GM12874 (cell line): ENCODE measurements at regions not wholly inside any gene's neighbourhood (a gene's known extent, or its start where the extent isn't known, plus 50 kb on each side); places are given as distances from the start of the nearest gene placed in this dataset.

Source experiments
- CTCF ChIP-seq: IDR thresholded peaks from 2 replicates; pipeline ENCODE4 v1.5.1; 2011; ENCODE audit warnings: low read depth, mild to moderate bottlenecking, control low read depth, low read length, moderate library complexity; ENCODE audit not compliant: insufficient read depth

GRCh38 chr2:217462121-217462520 is 540.7 kb downstream of the TNS1 start:
- TF ChIP-seq CTCF, result no peak

GRCh38 chr2:217461674-217462073 is 541.1 kb downstream of the TNS1 start:
- no peak for TF ChIP-seq CTCF

GRCh38 chr2:217459680-217460405 is 543.0 kb downstream of the TNS1 start:
- TF ChIP-seq CTCF, result no peak

GRCh38 chr2:217459016-217459415 is 543.8 kb downstream of the TNS1 start:
- no peak for TF ChIP-seq CTCF

- no peak for TF ChIP-seq CTCF
These were observed 546.8 kb downstream of the TNS1 start for GRCh38 chr2:217456016-217456415.

- no peak for TF ChIP-seq CTCF
These were observed 549.9 kb downstream of the TNS1 start for GRCh38 chr2:217452928-217453327.

GRCh38 chr2:217451666-217452065 is 551.1 kb downstream of the TNS1 start:
- no peak for TF ChIP-seq CTCF
